ENCODE measurements at regions not wholly inside any gene's neighbourhood (a gene's known extent, or its start where the extent isn't known, plus 50 kb on each side); places are given as distances from the start of the nearest gene placed in this dataset.

DNA sequence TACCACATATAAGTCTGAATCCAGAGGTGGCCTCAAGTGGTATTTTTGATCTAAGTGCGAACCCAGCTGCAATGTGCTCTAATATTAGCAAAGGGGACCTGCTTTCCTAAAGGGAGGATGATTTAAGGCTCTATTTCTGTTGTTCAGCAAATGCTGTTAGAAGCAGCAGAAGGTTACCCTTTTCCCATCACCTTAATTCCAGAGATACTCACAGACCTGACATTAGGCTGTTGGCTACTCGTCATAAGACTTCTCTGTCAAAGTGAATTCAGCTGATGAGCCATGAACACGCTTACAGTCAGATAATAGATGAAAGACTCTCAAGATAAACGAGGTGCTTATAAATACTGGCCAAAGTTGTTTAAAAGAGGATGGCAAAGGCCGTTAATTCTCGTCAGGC lies 308.7 kb upstream of the DDHD1 start:
- TF ChIP-seq, protein P1, sequence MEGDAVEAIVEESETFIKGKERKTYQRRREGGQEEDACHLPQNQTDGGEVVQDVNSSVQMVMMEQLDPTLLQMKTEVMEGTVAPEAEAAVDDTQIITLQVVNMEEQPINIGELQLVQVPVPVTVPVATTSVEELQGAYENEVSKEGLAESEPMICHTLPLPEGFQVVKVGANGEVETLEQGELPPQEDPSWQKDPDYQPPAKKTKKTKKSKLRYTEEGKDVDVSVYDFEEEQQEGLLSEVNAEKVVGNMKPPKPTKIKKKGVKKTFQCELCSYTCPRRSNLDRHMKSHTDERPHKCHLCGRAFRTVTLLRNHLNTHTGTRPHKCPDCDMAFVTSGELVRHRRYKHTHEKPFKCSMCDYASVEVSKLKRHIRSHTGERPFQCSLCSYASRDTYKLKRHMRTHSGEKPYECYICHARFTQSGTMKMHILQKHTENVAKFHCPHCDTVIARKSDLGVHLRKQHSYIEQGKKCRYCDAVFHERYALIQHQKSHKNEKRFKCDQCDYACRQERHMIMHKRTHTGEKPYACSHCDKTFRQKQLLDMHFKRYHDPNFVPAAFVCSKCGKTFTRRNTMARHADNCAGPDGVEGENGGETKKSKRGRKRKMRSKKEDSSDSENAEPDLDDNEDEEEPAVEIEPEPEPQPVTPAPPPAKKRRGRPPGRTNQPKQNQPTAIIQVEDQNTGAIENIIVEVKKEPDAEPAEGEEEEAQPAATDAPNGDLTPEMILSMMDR (IDR thresholded peaks at IDR 0.05): no peak
- Histone ChIP-seq H3K4me3 (no peak overlapping the region), H3K27me3 (ENCODE audit: insufficient read depth in 3 of 3, low read length in 2 of 3) (no peaks in the 10 kb centered on the region), H3K36me3 (ENCODE audit: insufficient read depth in 1 of 2, low read depth in 1 of 2) (no peaks in the 10 kb centered on the region), H3K9me3 (no peaks in the 10 kb centered on the region), H3K4me1 (peaks cover 6% of the 10 kb centered on the region), H3K27ac (no peak overlapping the region)
- ATAC-seq: no peak
- intact Hi-C loops (cut with DNase I): no loop called here
- WGBS, 3 donors: 62 to 65% (median 64%) methylated on average over 6 of the region's 6 CpGs
- no peak for DNase-seq

DNA sequence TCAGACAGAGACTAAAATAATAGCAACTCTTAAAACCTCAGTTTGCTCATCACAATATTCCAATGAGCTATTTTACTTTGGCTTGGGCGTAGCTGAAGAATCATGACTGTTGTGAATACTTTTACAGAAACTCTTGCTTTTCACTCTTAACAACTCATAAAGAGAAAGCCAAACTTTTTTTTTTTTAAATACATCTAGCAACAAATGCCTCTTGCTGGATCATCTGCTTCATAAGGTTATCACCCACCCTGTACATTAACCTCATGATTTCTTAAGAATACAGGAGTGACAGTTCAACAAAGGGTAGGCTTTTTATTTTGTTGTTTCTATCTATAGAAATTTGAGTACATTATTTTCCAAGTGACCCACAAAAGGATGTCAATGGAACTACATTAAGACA lies 307.4 kb upstream of the DDHD1 start:
- no peaks in the 10 kb centered on the region for H3K9me3 ChIP-seq
- H3K36me3 ChIP-seq (ENCODE audit: insufficient read depth in 1 of 2, low read depth in 1 of 2): no peaks in the 10 kb centered on the region
- DNase-seq (no peak), ATAC-seq (no peak)
- no peaks in the 10 kb centered on the region for H3K27me3 ChIP-seq (ENCODE audit: insufficient read depth in 3 of 3, low read length in 2 of 3)
- intact Hi-C loops (cut with DNase I): no loop called here
- H3K27ac ChIP-seq: no peak overlapping the region
- H3K4me1 ChIP-seq: peaks cover 6% of the 10 kb centered on the region
- TF ChIP-seq, protein P1 (IDR thresholded peaks at IDR 0.05): no peak
- WGBS, 3 donors: 90 to 97% (median 97%) methylated on average over 1 of the region's 1 CpG
- H3K4me3 ChIP-seq: no peak overlapping the region

DNA sequence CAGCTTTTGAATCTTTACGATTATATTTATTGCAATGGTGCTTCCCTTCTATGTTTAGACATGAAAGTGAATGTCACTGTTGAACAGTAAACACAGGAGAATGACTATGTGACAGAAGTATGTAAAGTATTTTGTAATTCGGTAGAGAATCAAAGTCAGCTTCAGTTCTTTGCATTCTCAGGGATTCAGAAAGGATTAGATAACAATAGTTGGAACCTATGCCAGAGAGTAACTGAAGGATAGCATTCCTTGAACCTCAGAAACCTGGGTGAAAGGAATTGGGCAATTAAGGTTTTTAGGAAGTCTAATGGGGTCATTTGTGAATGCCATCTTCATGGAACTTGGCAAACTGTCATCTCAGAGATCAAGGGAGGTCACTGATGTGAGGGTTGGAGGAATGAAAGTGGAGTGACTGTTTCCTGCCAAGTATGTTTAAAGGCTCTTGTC lies 305.3 kb upstream of the DDHD1 start:
- ATAC-seq (no peak), DNase-seq (no peak)
- no peak overlapping the region for H3K4me3 ChIP-seq
- H3K27ac ChIP-seq: no peak overlapping the region
- intact Hi-C loops (cut with DNase I): no loop called here
- no peaks in the 10 kb centered on the region for H3K27me3 ChIP-seq (ENCODE audit: insufficient read depth in 3 of 3, low read length in 2 of 3)
- 14 to 16% (median 16%) methylated on average over 2 of the region's 2 CpGs for WGBS, 3 donors
- H3K4me1 ChIP-seq: peaks cover 6% of the 10 kb centered on the region
- TF ChIP-seq, protein P1 (IDR thresholded peaks at IDR 0.05): no peak
- no peaks in the 10 kb centered on the region for H3K36me3 ChIP-seq (ENCODE audit: insufficient read depth in 1 of 2, low read depth in 1 of 2)
- H3K9me3 ChIP-seq: no peaks in the 10 kb centered on the region

DNA sequence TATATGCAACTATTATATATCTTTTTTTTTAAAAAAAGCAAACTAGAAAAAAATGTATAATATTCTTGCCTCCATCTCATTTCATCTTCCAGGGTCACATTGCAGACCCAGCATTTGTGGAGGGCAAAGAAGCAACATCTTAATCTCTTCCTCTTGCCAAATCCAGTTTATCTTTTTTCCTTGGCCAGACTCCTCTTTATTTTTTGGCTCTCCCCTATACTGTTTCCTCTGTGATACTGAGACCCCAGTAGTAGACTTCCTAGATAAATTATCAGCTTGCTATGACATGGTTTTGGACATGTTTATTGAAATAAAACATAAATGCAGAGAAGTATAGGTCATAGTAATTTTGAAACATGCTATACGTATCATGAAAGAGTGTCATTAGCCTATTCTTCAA lies 303.8 kb upstream of the DDHD1 start:
- H3K4me1 ChIP-seq: peaks cover 6% of the 10 kb centered on the region
- TF ChIP-seq, protein P1 (IDR thresholded peaks at IDR 0.05): no peak
- H3K27me3 ChIP-seq (ENCODE audit: insufficient read depth in 3 of 3, low read length in 2 of 3): no peaks in the 10 kb centered on the region
- no peaks in the 10 kb centered on the region for H3K9me3 ChIP-seq
- no peak overlapping the region for H3K27ac ChIP-seq
- H3K36me3 ChIP-seq (ENCODE audit: insufficient read depth in 1 of 2, low read depth in 1 of 2): no peaks in the 10 kb centered on the region
- ATAC-seq (no peak), DNase-seq (no peak)
- 86 to 92% (median 91%) methylated on average over 1 of the region's 1 CpG for WGBS, 3 donors
- intact Hi-C loops (cut with DNase I): no loop called here
- H3K4me3 ChIP-seq: no peak overlapping the region

DNA sequence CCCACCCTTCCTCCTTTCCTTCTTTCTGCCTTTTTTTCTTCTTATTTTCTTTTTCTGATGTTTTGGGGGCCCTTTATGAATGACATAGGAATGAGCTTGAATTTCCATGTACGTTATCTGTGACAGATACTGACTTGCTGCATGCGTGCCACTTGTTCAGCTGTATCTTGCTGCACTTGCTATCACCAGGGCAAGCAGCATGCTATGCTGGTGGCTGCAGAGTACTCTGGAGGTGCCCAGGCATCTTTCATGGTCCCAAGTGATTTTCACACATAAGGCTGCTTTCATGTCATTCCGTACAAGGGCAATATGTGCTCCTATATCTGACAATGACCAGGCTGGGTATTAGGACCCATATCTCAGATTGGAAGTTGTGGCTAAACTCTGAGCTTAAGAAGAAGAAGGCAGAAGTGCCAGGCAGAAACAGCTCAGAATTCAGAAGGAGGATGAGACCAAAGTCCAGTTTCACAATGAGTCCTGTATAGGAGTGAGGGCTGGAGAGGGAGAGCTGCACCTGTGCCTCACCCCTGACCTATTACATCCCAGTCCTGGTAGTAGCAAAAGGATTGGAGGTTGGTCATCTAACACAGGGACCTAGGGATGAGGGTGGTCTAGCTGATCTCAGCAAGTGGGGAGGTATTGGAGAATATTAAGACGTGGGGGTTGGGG lies 299.0 kb upstream of the DDHD1 start:
- no peaks in the 10 kb centered on the region for H3K9me3 ChIP-seq
- H3K4me1 ChIP-seq: no peaks in the 10 kb centered on the region
- H3K4me3 ChIP-seq: no peak overlapping the region
- WGBS, 3 donors: 85 to 91% (median 89%) methylated on average over 4 of the region's 4 CpGs
- H3K27ac ChIP-seq: no peak overlapping the region
- ATAC-seq: no peak
- H3K27me3 ChIP-seq (ENCODE audit: insufficient read depth in 3 of 3, low read length in 2 of 3): no peaks in the 10 kb centered on the region
- TF ChIP-seq, protein P1 (IDR thresholded peaks at IDR 0.05): no peak
- DNase-seq: no peak
- H3K36me3 ChIP-seq (ENCODE audit: insufficient read depth in 1 of 2, low read depth in 1 of 2): no peaks in the 10 kb centered on the region
- intact Hi-C loops (cut with DNase I): no loop called here

All from psoas muscle (tissue), 7 donors.